ENCODE measurements at regions not wholly inside any gene's neighbourhood (a gene's known extent, or its start where the extent isn't known, plus 50 kb on each side); places are given as distances from the start of the nearest gene placed in this dataset.

GRCh38 chr6:134368670-134369069, 50.8 kb upstream of the SGK1 start:
- no peaks in the 10 kb centered on the region for H3K9me3 Mint-ChIP-seq
- DNase-seq, result no peak
- TF ChIP-seq CTCF (IDR thresholded peaks at IDR 0.05), result no peak
- ChIA-PET POLR2A (no interaction called here), CTCF (no interaction called here)
- H3K4me3 Mint-ChIP-seq, result no peak overlapping the region
- H3K27me3 Mint-ChIP-seq, result no peaks in the 10 kb centered on the region
- ATAC-seq (ENCODE audit: low read depth), result no peak
- no peak overlapping the region for H3K27ac Mint-ChIP-seq
- intact Hi-C loops (cut with micrococcal nuclease), result no loop called here
- H3K36me3 Mint-ChIP-seq (ENCODE audit: low read depth), result no peaks in the 10 kb centered on the region
- peaks cover 13% of the 10 kb centered on the region for H3K4me1 Mint-ChIP-seq
